Upper lobe of left lung (tissue), 6 donors: ENCODE measurements at regions not wholly inside any gene's neighbourhood (a gene's known extent, or its start where the extent isn't known, plus 50 kb on each side); places are given as distances from the start of the nearest gene placed in this dataset.

Experiments used
- ATAC-seq, 2 donors: fragments of 200-7000 bp; cut with Tn5 transposase; one replicate each; pipeline ENCODE4 v1.9.1; 2022; ENCODE audit warnings: mild to moderate bottlenecking in 2 of 2, moderate library complexity in 2 of 2; ENCODE audit not compliant: low FRiP score in 2 of 2
- DNase-seq, 2 donors: peaks; one replicate each; pipeline ENCODE4 v3.0.0-alpha.2; 2019 to 2020
- H3K27ac ChIP-seq, 4 donors: fragments of 200-600 bp; sonication (generic); one replicate each; pipeline ENCODE4 v1.5.1; 2016 to 2019
- H3K27me3 ChIP-seq, 4 donors: fragments of 200-600 bp; sonication (generic); one replicate each; pipeline ENCODE4 v1.5.1; 2017 to 2019
- H3K36me3 ChIP-seq, 4 donors: fragments of 200-600 bp; sonication (generic); one replicate each; pipeline ENCODE4 v1.5.1; 2016 to 2019
- H3K4me1 ChIP-seq, 4 donors: fragments of 200-600 bp; sonication (generic); one replicate each; pipeline ENCODE4 v1.5.1; 2018 to 2019
- H3K4me3 ChIP-seq, 4 donors: fragments of 200-600 bp; sonication (generic); one replicate each; pipeline ENCODE4 v1.5.1; 2017 to 2019; ENCODE audit warnings: mild to moderate bottlenecking in 2 of 4, moderate library complexity in 1 of 4
- H3K9me3 ChIP-seq, 4 donors: fragments of 200-600 bp; sonication (generic); one replicate each; pipeline ENCODE4 v1.5.1; 2018 to 2019
- CTCF ChIP-seq, 6 experiments: fragments of 450-650 bp in 4 of 6; fragments of 200-600 bp in 2 of 6; sonication (generic) in 2 of 6; IDR thresholded peaks; one replicate each; pipeline ENCODE4 v1.5.1; 2016 to 2019; ENCODE audit warnings: antibody characterized with exemption in 6 of 6
- EP300 ChIP-seq, 4 donors: sonication (generic); formaldehyde crosslinking; IDR thresholded peaks; one replicate each; pipeline ENCODE4 v1.5.1; 2017; ENCODE audit warnings: antibody characterized with exemption in 4 of 4, control low read depth in 2 of 4
- POLR2A ChIP-seq, 4 donors: fragments of 450-650 bp; IDR thresholded peaks; one replicate each; pipeline ENCODE4 v1.5.1; 2016 to 2017; ENCODE audit warnings: antibody characterized with exemption in 4 of 4, mild to moderate bottlenecking in 2 of 4
- POLR2AphosphoS5 ChIP-seq, 2 donors: sonication (generic); formaldehyde crosslinking; IDR thresholded peaks; one replicate each; pipeline ENCODE4 v1.5.1; 2017; ENCODE audit warnings: antibody characterized with exemption in 2 of 2
- WGBS, 2 donors: methylation state at CpG; one replicate each; pipeline ENCODE4 v1.1.5; 2017 to 2018; 5-methylcytosine and 5-hydroxymethylcytosine counted together
- donor health status: DM: no; HTN: no; CAD: no; lungs with moderate emphysema.
- donor health status: DM: no; HTN: yes; CAD: no; lungs with severe emphysema.

- no peaks in the 10 kb centered on the region for H3K36me3 ChIP-seq
- no peak overlapping the region for H3K27ac ChIP-seq
- ATAC-seq (no peak), DNase-seq (no peak)
- TF ChIP-seq POLR2A (IDR thresholded peaks at IDR 0.05) (no peak), EP300 (IDR thresholded peaks at IDR 0.05) (no peak), POLR2AphosphoS5 (IDR thresholded peaks at IDR 0.05) (no peak), CTCF (IDR thresholded peaks at IDR 0.05) (no peak)
- H3K4me3 ChIP-seq, result no peak overlapping the region
- H3K4me1 ChIP-seq, result no peaks in the 10 kb centered on the region
- WGBS, 2 donors, result 89 to 91% methylated on average over 10 to 11 of the region's 11 CpGs
- no peaks in the 10 kb centered on the region for H3K27me3 ChIP-seq
- no peaks in the 10 kb centered on the region for H3K9me3 ChIP-seq
These were observed 116.1 kb upstream of the HDAC4 start for GRCh38 chr2:239516954-239517305.

GRCh38 chr2:239516286-239516953, 115.6 kb upstream of the HDAC4 start:
- Histone ChIP-seq H3K4me1 (no peaks in the 10 kb centered on the region), H3K9me3 (no peaks in the 10 kb centered on the region), H3K27me3 (no peaks in the 10 kb centered on the region), H3K4me3 (no peak overlapping the region), H3K36me3 (no peaks in the 10 kb centered on the region), H3K27ac (no peak overlapping the region)
- ATAC-seq (no peak), DNase-seq (no peak)
- TF ChIP-seq EP300 (IDR thresholded peaks at IDR 0.05) (no peak), CTCF (IDR thresholded peaks at IDR 0.05) (no peak), POLR2A (IDR thresholded peaks at IDR 0.05) (no peak), POLR2AphosphoS5 (IDR thresholded peaks at IDR 0.05) (no peak)
- 73 to 85% methylated on average over 2 to 12 of the region's 13 CpGs for WGBS, 2 donors

GRCh38 chr2:239514754-239515530, 114.1 kb upstream of the HDAC4 start:
- TF ChIP-seq POLR2A (IDR thresholded peaks at IDR 0.05) (no peak), POLR2AphosphoS5 (IDR thresholded peaks at IDR 0.05) (no peak), EP300 (IDR thresholded peaks at IDR 0.05) (no peak), CTCF (IDR thresholded peaks at IDR 0.05) (no peak)
- Histone ChIP-seq H3K27ac (no peak overlapping the region), H3K4me3 (no peak overlapping the region), H3K36me3 (no peaks in the 10 kb centered on the region), H3K9me3 (no peaks in the 10 kb centered on the region), H3K4me1 (no peaks in the 10 kb centered on the region), H3K27me3 (no peaks in the 10 kb centered on the region)
- DNase-seq (no peak), ATAC-seq (no peak)
- 81 to 83% methylated on average over 15 to 24 of the region's 24 CpGs for WGBS, 2 donors

GRCh38 chr2:239512054-239512453, 111.2 kb upstream of the HDAC4 start:
- WGBS, 2 donors, result 87 to 92% methylated on average over 5 to 9 of the region's 9 CpGs
- Histone ChIP-seq H3K4me1 (no peaks in the 10 kb centered on the region), H3K4me3 (no peak overlapping the region), H3K27ac (no peak overlapping the region), H3K9me3 (no peaks in the 10 kb centered on the region), H3K36me3 (no peaks in the 10 kb centered on the region), H3K27me3 (no peaks in the 10 kb centered on the region)
- ATAC-seq (no peak), DNase-seq (no peak)
- TF ChIP-seq EP300 (IDR thresholded peaks at IDR 0.05) (no peak), CTCF (IDR thresholded peaks at IDR 0.05) (no peak), POLR2A (IDR thresholded peaks at IDR 0.05) (no peak), POLR2AphosphoS5 (IDR thresholded peaks at IDR 0.05) (no peak)
